Endothelial cell of umbilical vein (primary cell): ENCODE measurements at regions not wholly inside any gene's neighbourhood (a gene's known extent, or its start where the extent isn't known, plus 50 kb on each side); places are given as distances from the start of the nearest gene placed in this dataset.

Experiments used
- POLR2A ChIP-seq: IDR thresholded peaks from 2 replicates; pipeline ENCODE4 v1.6.1; 2012; ENCODE audit warnings: low read depth, mild to moderate bottlenecking, control low read depth, low read length
- TF ChIP-seq, protein P1 (sequence below), 2 donors: IDR thresholded peaks; 1 replicate in 1 of 2; 2 replicates in 1 of 2; pipeline ENCODE4 v1.5.1; 2011; ENCODE audit warnings: low read length in 2 of 2, mild to moderate bottlenecking in 2 of 2, moderate library complexity in 2 of 2, control low read depth in 1 of 2, inconsistent platforms in 1 of 2, low read depth in 1 of 2; ENCODE audit not compliant: insufficient read depth in 1 of 2; ENCODE audit errors: extremely low read depth in 1 of 2
- TF ChIP-seq, protein P2 (sequence below): IDR thresholded peaks from 2 replicates; pipeline ENCODE4 v1.6.1; 2011; ENCODE audit not compliant: insufficient read depth, insufficient read length

DNA sequence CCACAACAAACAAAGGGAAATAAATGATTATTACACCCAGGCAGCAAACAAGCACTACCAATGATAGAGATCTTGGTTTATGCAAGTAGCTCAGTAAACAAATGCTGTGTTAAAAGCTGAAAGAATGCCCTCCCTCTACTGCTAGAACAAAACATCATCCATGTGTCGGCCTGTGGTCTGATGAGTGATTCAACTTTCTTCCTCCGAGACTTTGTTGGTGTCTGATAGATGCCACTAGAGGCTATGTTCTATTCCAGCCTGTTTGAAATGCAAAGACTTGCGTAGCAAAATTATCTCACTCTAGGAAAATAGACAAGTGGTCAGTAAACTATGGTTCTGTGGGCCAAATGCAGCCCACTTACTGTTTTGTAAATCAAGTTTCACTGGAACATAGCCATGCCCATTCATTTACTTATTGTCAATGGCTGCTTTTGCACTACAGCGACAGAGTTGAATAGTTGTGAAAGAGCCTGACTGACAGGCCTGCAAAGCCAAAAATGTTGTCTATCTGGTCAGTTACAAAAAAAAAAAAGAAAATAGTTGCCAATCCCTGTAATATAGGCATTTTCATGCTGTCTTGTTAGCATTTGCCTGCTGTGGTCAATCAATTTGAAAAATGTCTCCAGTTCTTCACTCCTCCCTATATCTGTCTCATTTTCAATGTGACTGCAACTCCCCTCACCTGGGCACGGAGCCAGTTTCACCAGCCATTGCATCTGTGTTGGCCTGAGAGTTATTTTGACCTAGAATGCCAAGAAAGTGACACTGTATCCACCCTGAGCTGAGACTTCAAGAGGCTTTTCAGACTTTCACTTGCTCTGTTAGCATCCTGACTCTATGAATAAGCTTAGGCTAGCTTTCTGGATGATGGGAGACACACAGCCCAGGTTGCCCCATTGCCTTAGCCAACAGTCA lies 544.6 kb upstream of the BTBD3 start:
- TF ChIP-seq, protein P1, sequence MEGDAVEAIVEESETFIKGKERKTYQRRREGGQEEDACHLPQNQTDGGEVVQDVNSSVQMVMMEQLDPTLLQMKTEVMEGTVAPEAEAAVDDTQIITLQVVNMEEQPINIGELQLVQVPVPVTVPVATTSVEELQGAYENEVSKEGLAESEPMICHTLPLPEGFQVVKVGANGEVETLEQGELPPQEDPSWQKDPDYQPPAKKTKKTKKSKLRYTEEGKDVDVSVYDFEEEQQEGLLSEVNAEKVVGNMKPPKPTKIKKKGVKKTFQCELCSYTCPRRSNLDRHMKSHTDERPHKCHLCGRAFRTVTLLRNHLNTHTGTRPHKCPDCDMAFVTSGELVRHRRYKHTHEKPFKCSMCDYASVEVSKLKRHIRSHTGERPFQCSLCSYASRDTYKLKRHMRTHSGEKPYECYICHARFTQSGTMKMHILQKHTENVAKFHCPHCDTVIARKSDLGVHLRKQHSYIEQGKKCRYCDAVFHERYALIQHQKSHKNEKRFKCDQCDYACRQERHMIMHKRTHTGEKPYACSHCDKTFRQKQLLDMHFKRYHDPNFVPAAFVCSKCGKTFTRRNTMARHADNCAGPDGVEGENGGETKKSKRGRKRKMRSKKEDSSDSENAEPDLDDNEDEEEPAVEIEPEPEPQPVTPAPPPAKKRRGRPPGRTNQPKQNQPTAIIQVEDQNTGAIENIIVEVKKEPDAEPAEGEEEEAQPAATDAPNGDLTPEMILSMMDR (IDR thresholded peaks at IDR 0.05; ENCODE audit: extremely low read depth in 1 of 2, insufficient read depth in 1 of 2, low read depth in 1 of 2, low read length in 2 of 2) = no peak
- TF ChIP-seq, protein P2, sequence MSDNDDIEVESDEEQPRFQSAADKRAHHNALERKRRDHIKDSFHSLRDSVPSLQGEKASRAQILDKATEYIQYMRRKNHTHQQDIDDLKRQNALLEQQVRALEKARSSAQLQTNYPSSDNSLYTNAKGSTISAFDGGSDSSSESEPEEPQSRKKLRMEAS = no peak
- TF ChIP-seq POLR2A = no peak
